GM19035 (cell line): ENCODE measurements at regions not wholly inside any gene's neighbourhood (a gene's known extent, or its start where the extent isn't known, plus 50 kb on each side); places are given as distances from the start of the nearest gene placed in this dataset.
"Not testable (repeated sequence)": the region's sequence is repeated elsewhere in the genome, so short reads cannot be mapped to it uniquely, and the experiment has no call there.

Experiments
- ATAC-seq: cut with Tn5 transposase; IDR thresholded peaks from one replicate; pipeline ENCODE4 v1.9.1; 2021; ENCODE audit not compliant: unreplicated experiment

DNA sequence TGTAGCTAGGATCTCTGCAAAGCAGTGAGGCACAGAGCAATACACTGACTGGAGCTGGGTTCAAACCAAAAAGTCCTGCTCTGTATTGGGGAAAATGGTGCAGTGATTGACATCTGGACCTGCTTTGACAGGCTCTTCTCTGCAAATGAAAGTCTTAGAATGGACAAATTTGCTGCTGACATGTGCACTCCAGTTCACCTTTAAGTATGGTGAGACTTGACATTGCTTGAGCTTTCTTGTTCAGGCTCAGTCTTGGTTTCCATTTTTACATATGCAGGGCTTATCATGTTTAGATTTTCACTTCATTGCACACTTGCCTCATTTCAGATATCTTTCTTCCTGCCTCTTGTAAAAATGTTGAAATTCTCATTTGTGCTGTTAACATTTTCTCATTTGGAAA, 1655.0 kb downstream of the MRPL39 start:
- ATAC-seq: no peak

DNA sequence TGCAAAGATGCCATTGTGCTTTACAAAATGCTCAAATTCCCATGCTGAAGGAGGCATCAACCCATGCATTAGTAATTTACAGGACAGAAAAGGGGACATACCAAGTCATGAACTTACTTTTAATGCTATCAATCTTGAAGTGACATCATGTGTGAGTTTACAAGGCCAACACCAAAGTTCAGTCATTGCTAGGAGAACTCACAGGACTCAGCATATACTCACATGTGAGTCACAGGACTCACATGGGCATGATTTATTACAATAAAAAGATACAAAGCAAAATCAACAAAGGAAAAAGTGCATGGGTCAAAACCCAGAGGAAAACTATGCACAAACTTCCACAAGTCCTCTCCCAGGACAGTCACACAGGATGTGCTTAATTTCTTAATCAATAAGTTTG, 1656.0 kb downstream of the MRPL39 start:
- ATAC-seq: no peak

DNA sequence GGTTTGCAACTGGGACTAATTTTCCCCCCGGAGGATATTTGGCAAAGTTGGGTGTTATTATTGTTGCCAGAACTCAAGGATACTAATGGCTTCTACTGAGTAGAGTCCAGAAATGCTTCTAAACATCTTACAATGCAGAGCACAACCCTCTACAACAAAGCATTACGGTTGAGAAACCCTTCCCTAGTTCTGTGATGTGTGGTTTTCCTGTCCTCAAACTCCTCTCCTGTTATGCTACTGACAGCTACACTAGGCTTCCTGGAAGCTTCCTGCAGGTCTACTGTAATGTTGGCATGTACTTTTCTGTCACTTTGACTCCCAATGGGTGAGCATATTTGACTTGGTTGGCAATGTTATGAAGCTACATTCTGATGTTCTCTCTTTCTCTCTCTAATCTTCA, 1656.9 kb downstream of the MRPL39 start:
- no peak for ATAC-seq

DNA sequence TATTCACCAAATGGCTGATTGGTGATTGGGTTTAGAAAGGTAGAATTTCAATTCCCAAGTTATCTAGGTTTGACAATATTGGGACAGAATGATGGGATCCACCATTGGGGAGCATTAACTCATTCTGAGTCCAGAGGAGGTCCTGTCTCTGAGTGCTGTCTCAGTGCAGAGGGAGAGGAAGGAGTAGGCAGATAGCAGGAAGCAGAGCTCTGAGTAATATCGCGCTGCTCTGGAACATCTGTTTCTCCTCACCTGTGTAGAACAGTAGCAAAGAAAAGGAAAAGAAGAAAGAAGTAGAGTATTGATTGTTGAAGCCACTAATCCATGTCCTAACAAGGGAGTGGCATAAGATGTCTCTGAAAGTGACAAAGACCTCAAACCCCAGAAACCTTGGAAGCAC, 1657.8 kb downstream of the MRPL39 start:
- no peak for ATAC-seq

DNA sequence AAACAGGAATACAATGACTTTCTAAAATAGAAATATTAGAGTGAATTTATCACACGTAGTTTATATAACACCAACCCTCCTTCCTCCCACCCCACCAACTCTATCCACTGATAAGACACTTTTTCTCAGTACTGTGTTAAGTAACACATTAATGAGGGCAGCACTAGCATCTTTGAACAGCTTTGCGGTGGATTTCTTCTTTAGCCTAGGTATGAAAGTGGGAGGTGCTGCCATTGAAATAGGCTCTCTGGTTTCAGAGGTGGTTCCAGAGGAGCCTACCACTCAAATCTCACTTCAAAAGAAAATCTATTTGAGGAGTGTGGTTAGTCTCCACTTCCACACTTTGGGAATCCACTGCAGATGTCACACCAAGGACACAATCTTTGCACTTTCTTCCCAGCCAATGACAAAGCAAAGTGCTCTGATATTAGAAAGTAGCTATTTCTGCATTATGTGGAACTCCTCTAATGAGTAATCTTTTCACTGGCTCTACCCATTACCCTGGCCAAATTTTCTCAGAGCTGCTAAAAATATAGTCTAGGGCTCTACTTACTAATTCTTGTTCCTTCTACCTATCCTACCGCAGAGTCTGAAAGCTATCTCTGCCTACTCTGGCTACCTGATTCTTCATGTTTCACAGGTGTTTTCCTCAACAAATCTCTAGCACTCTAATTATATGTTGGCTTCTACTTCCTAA, 1667.8 kb downstream of the MRPL39 start:
- ATAC-seq: no peak

DNA sequence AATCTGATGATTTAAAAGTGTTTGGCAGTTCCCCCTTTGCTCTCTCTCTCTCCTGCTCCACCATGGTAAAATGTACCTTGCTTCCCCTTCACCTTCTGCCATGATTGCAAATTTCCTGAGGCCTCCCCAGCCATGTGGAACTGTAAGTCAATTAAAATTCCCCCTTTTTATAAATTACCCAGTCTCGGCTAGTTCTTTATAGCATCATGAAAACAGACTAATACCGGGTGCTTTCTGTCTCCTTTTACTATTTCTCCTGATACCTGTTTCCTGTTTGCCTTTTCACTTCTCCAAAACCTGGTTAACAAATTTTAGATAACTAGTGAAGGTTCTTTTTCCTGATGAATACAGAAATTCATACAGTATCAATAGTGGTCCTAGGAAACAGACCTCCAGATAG, 1670.3 kb downstream of the MRPL39 start:
- no peak for ATAC-seq

DNA sequence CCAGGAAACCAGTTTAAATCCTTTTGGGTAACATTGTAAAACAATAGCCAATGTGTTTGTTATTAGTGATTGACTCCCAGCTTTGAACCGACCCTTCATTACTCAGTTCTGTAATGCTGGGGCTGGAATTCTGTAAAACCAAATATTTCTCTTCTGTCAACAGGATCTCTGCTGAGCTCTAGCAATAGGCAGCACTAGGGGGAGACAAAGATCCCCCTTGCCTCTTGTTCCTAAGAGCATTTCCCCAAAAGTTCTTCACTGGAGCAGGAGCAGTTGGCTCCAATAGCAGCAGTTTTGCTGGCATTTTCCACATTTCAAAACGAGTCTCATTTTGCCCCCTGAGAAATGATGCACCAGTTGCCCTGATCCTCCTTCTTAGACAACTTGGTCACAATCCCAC, 1671.1 kb downstream of the MRPL39 start:
- ATAC-seq: no peak

DNA sequence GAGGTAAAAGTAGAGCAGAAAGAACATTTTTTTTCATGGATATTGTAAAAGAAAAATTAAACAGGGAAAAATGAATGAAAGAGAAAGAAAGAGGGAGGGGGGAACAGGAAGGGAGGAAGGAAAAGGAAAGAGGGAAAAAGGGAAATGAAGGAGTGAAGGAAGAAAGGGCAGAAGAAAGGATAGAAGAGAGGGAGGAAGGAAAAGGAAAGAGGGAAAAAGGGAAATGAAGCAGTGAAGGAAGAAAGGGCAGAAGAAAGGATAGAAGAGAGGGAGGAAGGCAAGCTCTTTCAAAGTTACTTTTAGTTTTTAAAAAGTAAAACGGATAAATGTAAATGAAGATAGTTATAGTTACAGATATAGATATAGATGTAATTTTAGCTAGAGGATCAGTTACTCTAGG, 1676.7 kb downstream of the MRPL39 start:
- ATAC-seq: no peak

DNA sequence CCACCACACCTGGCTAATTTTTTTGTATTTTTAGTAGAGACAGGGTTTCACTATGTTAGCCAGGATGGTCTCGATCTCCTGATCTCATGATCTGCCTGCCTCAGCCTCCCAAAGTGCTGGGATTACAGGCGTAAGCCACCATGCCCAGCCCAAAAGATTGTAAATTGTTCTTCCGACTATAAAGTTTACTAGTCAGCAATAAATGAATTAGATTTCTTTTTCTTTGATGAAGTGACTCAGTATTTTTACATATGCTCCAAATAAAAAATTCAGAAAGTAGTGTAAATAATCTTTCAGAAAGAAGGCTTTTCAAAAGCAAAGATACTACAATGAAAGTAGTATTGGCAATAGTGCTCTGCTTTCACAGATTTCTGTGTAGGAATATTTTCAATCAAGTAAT, 1680.9 kb downstream of the MRPL39 start:
- ATAC-seq: not testable (repeated sequence)

DNA sequence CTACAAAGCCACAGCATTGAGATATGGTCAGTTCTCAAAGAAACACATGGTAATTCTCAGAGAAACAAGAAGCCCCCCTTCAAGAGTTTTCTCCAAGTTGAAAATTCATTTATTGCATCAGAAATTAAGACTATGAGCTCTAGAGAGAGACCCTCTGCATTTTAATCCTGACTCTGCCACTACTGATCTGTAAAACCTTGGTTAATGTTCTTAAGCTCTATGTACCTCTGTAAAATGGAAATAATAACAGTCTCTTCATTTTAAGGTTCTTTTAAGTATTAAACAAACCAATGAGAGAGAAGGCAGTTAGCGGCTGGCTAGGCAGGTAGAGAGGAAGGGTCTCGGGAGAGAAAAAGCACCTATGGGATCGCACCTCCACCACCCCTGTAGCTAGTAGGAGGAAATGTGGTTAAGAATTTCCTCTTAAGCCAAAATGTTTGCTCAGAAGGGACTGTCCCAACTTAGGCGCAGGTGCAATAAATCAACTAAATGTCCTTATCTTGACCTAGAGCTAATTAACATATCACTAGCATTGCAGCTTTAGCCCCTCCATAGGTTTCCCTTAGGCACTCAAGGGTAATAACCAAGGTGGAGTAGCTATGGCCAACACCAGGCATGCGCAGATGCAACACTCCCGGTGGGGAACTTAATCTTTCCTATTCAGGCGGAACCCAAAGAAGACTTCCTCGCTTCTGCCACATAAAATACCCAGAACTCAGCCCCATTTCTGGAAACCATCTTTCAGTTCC, 1685.4 kb downstream of the MRPL39 start:
- ATAC-seq: no peak

DNA sequence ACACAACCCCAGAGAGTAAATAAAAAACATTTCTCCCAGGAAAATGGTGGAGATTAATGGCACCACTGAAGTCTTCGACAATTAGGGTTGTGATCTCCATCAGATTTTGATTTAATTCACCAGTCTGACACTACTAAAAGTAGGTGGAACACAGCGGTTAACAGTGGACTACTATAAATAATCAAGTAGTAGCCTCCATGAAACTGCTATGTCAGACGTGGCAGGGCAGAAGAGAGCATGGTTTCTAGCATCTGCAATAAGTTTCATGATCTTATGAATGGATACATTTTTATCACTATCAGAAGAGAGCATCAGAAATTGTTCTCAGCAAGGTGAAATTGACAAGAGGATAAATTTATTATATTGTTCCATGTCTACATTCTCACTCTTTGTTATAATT, 1706.6 kb downstream of the MRPL39 start:
- no peak for ATAC-seq

DNA sequence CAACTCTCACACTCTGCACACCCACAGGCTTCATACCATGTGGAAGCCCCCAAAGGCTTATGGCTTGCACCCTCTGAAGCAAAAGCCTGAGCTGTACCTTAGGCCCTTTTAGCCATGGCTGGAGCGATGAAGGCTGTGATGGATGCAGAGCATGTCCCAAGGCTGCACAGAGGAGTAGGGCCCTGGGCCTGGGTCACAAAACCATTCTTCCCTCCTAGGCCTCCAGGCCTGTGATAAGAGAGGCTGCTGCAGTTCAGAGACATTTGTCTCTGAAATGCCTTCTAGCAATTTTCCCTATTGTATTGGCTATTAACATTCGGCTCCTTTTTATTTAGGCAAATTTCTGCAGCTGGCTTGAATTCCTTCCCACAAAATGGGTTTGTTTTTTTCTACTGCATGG, 1707.7 kb downstream of the MRPL39 start:
- ATAC-seq: no peak

DNA sequence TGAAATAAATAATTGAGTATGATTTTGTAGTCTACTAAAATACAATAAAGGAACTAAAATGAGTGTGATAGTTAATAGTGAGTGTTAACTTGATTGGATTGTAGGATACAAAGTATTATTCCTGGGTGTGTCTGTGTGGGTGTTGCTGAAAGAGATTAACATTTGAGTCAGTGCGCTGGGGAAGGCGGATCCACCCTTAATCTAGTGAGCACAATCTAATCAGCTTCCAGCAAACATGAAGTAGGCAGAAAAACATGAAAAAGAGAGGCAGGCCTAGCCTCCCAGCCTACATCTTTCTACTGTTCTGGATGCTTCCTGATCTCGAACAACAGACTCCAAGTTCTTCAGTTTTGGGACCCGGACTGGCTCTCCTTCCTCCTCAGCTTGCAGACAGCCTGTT, 1716.6 kb downstream of the MRPL39 start:
- ATAC-seq: no peak

DNA sequence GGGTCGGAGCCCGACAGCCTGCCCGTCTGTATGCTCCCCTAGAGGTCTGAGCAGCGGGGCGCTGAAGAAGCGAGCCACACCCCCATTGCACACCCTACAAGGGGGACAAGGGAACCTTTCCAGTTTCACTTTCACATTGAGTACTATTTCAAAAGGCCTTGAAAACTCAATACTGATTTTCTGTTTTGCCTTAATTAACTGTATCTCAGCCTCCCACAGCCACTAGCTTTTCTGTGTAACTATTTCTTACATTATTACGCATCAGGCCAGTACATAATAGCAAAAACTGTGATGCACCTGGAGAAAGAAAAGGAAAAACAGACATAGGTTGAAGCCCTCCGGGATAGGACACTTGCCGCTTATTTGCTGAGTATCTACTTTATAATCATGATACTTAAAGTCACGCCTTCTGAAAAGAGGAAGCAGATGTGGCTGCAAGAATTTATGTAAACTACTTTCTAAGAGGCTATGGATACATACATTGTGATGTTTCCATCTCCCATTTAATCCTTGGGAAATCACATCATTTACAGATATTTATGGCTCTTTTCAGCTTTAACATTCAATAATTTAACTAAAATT, 1719.5 kb downstream of the MRPL39 start:
- ATAC-seq: no peak

DNA sequence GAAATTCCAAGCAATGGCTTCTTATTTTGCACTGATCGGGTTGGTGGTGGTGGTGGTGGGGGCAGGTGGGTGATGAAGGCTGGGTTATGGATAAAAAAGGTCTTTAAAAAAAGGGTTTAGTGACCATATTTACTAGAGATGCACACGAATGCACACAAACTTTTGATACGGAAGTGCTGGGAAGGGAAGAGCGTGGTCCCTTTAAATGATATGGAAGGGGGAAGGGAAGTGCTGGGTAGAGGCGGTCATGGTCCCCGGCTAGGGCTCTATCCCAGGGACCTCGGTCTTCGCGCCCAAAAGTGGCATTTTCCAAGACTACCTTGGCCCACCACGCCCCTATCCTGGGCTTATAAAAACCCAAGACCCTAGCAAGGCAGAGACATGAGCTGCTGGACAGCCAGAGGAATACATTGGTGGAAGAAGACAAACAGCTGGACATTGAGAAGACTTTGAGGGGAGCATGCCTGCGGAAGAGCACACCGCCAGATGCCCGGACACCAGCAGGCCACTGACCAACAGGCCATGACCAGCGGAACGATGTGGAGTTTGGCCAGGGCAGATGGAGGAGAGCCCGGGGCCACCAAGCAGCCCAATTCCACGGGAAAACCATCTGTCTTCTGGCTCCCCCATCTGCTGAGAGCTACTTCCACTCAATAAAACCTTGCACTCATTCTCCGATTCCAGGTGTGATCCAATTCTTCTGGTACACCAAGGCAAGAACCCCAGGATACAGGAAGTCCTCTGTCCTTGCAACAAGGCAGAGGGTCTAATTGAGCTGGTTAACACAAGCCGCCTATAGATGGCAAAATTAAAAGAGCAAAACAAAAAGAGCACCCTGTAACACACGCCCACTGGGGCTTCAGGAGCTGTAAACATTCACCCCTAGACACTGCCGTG, 1720.2 kb downstream of the MRPL39 start:
- ATAC-seq: no peak

DNA sequence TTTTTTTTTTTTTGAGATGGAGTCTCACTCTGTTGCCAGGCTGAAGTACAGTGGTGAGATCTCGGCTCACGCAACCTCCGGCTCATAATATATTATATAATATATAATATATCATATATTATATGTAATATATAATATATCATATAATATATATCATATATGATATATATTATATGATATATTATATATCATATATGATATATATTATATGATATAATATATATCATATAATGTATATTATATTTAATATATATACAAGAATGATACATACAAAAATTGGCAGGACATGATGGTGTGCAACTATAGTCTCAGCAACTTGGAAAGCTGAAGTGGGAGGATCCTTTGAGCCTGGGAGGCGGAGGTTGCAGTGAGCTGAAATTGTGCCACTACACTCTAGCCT, 1725.5 kb downstream of the MRPL39 start:
- ATAC-seq: no peak

DNA sequence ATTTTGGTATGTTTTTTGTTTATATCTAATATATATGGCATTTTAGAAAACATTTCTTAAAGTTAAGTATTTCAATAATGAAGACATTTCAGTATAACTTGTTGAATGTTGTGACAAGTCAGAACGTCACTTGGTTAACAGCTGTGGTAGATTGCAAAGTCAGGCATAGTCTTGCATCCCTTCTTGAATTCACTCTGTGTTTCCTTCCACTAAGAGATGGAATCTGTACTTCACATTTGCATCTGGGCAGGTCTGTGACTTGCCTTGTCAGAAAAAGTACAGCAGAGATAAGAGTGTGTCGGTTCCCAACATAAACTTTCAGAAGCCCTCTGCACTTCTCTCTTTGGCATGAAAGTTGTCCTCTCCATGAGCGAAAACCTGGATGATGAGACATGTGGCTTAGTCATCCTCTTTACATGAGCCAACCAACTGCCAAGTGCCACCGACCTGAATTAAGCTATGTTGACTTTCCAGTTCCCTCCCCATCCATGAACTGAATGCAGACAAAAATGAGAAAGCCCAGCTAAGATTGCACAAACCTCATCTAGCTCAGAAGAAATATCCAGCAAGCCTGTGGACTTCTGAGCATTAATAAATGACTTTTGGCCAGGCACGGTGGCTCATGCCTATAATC, 1730.2 kb downstream of the MRPL39 start:
- no peak for ATAC-seq

DNA sequence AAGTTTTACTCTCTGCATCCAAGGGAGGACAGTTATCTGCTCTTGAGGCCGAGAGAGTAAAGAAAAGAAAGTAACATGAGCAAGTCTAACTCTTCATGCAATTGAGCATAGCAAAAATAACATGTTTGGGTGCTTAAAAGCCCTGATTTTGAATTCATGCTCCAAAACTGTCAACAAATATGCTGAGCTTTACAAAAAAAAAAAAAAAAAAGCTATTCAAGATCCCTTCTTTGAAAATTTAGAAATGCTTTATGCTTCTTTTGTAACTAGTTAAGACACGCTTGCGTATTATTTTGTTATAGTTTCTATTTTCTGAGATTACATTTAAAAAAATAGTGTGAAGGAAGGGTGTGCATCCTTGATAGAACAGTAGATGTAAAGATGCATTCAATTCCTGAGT, 1733.0 kb downstream of the MRPL39 start:
- ATAC-seq: no peak

DNA sequence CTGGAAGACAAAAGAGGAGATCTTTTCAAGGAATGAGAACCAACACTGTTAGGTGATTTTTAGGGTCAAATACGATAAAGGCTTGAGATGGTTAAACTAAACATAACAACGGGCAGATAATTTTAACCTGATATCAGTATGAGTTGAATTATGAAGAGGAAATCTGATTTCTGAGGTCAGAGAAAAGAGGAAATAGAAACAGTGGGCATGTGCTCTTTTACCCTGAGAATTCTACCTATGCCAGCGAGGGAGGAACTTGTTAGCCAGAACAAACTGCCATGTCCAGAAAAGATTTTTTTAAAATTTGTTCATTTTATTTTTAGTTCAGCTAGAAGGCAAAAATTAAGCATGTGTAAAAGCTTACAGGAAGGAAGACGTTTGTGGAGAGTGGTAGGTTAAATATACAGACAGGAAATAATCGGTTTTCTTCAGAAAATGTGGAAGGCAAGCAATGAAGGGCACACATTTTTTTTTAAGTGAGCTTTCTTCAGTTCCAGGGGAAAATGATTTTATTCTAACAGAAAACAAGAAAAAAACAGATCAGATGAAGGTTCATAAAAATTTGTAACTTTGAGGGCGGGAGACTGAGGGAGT, 1745.3 kb downstream of the MRPL39 start:
- ATAC-seq: no peak

DNA sequence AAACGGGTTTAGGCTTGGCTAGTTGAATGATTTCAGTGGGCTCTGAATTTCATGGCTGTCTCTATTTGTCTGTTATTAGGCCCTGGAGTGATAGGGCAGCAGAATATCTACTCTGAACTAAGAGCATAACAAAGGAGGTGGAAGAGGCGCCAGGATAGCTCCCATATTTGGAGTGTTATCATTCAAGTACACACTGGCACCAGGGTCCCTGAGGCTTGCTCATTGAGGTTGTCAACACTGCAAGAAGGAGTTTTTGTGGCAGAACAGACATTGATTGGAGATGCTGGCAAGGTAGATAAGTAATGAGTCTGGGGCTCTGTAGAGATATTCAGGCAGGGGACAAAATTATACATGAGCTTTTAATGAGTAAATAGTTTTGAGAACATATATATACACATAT, 1748.4 kb downstream of the MRPL39 start:
- no peak for ATAC-seq
